NCI-H460 (cell line): ENCODE measurements at regions not wholly inside any gene's neighbourhood (a gene's known extent, or its start where the extent isn't known, plus 50 kb on each side); places are given as distances from the start of the nearest gene placed in this dataset.
"Not testable (repeated sequence)": the region's sequence is repeated elsewhere in the genome, so short reads cannot be mapped to it uniquely, and the experiment has no call there.

ENCODE experiments used
- DNase-seq: peaks from one replicate; pipeline ENCODE4 v3.0.0-alpha.2; 2016; ENCODE audit warnings: low read depth; ENCODE audit errors: extremely low read depth

- no peak for DNase-seq
Observed at GRCh38 chr4:62591756-62592155, 1391.6 kb downstream of the ADGRL3 start.

DNA sequence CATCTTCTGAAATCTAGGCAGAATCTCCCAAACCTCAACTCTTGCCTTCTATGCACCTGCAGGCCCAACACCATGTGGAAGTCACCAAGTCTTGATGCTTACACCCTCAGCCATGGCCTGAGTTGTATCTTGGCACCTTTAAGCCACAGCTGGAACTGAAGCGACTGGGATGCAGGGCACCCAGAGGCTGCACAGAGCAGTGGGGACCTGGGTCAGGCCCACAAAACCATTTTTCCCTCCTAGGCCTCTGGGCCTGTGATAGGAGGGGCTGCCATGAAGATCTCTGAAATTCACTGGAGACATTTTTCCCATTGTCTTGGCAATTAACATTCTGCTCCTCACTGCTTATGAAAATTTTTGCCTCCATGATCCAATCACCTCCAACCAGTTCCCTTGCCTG is 1388.5 kb downstream of the ADGRL3 start:
- no peak for DNase-seq

- no peak for DNase-seq
Observed at GRCh38 chr4:62571494-62571893, 1371.4 kb downstream of the ADGRL3 start.

- DNase-seq = no peak
Observed at GRCh38 chr4:62560858-62561257, 1360.7 kb downstream of the ADGRL3 start.

DNA sequence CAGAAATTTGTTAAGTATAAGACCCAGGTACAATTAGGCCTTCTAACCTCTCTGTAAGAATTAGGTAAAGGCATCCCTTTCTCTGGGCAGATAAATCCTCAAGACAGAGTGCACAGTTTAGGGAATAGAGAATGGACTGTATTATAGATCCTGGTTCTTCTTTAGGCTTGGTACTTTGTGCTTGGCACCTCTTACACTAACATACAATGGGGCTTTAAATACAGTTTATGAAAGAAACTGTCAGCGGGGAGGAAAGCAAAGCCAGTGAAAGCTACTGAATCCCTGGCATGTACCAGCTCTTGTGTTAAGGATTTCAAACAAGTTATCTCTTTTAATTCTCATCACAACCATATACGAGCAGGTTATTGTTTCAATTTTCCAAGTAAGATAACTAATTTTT is 1350.0 kb downstream of the ADGRL3 start:
- no peak for DNase-seq

- no peak for DNase-seq
Observed at GRCh38 chr4:62549601-62550000, 1349.5 kb downstream of the ADGRL3 start.

DNA sequence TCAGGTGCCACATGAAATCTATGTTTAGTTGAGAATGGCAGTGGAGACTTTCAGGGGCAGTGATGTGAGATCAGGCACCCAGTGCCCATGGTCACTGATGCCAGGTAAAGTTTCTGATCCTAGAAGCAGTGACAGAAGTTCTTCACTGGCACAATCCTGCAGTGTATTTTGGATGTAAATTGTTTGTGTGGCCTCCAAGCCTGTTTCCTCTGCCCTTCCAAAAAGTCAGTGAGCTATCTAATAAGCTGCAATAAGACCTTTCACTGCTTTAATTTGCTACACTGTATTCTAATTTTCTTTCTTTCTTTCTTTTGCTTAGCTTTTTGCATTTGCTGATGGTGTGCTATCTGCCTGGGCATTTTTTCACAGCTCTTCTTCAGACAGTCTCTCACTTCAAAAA is 1348.6 kb downstream of the ADGRL3 start:
- no peak for DNase-seq

DNA sequence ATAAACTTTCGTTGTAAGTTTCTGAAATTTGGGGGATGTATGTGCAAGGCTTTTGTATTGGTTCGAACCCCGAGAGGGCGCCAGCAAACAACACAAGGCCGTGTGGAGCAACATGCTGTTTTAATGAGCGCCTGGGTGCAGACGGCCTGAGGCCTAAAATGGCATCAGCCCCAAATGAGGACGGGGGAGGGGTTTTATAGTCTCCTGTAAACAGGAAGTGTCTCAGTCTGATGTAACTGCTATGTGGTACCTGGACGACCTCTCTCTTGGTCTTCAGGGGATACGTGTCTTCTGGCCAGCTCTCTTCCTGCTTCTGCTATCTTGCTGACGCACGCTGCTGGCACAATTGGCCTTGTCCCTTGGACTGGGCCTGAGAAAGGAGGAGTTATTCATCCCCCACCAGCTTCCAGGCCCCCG is 1348.0 kb downstream of the ADGRL3 start:
- no peak for DNase-seq

GRCh38 chr4:62544428-62544827 is 1344.3 kb downstream of the ADGRL3 start:
- no peak for DNase-seq

DNA sequence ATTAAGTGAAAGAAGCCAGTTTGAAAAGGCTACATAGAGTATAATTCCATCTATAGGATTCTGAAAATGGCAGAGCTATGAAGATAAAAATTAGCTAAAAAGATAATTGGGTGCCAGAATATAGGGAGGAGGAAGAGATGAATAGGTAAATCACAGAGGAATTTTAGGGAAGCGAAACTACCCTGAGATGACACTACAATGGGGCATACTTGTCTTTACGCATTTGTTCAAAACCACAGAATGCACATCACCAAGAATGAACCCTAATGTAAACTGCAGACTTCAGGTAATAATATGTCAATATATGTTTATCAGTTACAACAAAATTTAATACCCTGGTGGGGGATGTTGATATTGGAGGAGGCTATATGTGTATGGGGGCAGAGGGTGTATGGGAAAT is 1342.9 kb downstream of the ADGRL3 start:
- no peak for DNase-seq

GRCh38 chr4:62533573-62533972 is 1333.4 kb downstream of the ADGRL3 start:
- DNase-seq = no peak

- no peak for DNase-seq
Observed at GRCh38 chr4:62531731-62532130, 1331.6 kb downstream of the ADGRL3 start.

GRCh38 chr4:62531264-62531663 is 1331.1 kb downstream of the ADGRL3 start:
- no peak for DNase-seq

DNA sequence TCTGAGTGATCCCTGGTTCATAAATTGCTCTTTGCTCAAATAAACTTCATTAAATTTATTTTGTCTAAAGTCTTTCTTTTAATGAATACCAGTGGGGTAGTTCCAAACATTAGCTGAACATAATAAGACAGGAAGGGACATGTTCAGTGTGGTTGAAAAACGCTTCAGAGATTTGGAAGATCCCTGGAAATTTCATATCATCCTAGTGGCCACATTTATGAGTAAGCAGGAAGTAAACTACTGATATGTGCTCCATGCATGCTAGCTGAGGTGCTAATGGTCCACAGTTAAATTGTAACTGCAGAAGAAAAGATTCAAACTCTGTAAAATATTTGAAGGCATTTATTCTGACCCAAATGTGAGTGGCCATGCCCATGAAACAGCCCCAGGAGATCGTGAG is 1328.7 kb downstream of the ADGRL3 start:
- DNase-seq = no peak

DNA sequence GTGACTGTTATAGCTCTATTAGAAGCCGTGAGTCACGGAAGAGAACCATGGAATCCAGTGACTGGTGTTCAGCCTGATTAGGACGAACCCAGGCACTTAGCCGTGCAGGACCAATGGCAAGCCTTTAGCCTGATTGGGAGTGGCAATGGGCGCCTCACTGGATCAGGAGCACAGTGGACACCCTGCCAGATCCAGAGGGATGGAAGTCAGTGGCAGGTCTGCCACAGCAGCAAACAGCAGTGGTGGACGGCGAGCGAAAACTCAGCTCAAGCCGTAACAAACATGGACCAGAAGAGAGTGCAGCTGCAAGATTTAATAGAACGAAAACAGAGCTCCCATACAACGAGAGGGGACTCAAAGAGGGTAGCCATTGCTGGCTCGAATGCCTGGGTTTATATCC is 1326.5 kb downstream of the ADGRL3 start:
- DNase-seq = no peak

DNA sequence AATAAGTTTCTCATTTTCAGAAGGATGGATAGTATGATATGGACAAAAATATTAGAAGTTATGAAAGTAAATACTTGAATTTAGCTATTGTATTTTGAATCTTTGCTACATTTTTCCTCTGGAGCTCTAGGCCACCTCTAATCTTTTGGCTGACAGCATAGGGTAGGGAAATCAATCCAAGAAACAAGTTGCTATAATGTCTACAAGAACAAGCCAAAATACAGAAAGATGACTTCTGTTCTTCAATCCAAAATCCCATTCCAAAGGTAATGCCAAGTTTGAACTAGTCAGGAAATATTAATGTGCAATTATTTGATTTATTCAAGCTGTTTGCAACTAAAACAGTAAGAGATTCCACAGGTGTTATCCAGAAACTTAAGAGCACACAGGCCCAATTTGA is 1323.1 kb downstream of the ADGRL3 start:
- no peak for DNase-seq

DNA sequence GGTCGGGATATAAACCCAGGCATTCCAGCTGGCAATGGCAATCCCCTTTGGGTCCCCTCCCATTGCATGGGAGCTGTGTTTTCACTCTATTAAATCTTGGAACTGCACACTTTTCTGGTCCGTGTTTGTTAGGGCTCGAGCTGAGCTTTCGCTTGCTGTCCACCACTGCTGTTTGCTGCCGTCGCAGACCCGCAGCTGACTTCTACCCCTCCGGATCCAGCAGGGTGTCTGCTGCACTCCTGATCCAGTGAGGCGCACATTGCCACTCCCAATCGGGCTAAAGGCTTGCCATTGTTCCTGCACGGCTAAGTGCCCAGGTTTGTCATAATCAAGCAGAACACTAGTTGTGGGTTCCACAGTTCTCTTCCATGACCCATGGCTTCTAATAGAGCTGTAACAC is 1322.1 kb downstream of the ADGRL3 start:
- DNase-seq = no peak

DNA sequence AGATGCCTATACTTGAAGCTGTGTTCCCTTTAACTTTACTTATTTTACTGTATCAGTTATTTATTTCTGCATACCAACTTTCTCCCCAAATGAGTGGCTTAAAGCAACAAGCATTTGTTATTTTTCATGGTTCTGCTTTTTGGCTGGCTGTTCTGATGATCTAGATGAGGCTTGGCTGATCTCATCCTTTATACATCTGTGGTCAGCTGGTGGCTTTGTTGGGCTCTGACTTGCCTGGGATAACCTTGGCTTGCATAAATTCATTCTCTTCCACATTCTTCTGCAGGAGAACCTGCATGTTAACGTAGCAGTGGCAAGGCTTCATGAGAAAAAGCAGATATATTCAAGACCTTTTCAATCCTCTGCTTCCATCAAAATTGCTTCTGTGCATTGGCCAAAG is 1317.6 kb downstream of the ADGRL3 start:
- no peak for DNase-seq

DNA sequence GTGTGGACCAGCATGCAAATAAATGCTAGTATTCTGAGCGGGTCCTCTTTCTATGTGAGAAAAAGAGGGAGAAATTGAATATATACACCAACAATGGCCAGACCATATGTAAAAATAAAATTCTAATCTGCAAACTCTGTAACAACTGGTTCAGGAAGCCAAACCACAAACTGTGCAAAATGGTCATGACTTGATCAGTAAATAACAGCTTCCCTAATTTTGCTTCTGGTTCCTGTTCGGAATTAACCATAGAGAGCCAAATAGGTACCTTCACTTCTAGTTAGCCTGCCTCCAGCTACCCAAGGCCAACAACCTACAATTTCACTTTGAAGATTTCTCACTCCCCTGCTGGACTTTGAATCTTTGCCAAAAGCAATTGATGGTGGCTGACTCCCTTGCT is 1313.2 kb downstream of the ADGRL3 start:
- no peak for DNase-seq

DNA sequence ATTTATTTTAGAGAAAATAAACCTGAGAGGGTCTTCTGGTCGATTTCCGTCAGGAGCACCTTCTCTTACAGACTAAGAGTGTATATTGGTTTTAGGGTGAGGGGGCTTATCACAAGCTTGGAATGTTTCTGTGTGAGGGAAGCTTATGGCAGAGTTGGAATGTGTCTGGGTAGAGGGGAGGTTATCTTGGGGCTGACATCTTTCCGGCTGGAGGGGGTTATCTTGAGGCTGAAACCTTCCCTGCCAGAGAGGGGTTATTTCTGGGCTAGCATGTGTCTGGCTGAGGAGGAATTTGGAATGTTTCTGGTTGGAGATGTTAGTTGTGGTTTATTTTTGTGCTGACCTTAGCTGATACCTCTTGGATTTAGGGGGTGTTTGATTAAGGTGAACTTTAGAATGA is 1312.1 kb downstream of the ADGRL3 start:
- DNase-seq = no peak

DNA sequence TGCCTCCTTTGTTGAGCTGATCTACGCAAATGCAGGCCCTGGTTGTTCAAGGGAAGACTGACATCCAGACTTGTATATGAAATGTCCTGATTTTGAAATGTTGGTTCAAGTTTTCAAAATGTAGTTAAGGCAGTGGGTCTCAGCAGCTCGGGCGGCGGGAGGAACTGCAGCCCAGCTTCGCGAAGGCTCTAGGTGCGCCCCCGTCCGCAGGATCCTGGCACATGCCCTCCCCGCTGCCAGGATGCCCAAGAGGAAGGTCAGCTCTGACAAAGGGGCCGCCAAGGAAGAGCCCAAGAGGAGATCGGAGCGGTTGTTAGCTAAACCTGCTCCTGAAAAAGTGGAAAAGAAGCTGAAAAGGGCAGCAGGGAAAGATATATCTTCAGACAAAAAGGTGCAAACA is 1310.1 kb downstream of the ADGRL3 start:
- DNase-seq = no peak

- no peak for DNase-seq
Observed at GRCh38 chr4:62500296-62500695, 1300.2 kb downstream of the ADGRL3 start.

DNA sequence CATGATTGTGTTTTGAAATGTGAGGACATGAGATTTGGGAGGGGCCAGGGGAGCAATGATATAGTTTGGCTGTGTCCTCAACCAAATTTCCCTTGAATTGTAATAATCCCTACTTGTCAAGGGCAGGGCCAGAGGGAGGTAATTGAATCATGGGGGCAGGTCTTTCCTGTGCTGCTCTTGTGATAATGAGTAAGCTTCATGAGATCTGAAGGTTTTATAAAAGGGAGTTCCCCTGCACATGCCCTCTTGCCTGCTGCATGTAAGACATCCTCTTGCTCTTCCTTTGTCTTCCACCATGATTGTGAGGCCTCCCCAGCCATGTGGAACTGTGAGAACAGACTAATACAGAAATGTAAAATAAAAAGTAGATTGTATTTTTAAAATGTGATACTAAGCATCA is 1294.9 kb downstream of the ADGRL3 start:
- DNase-seq = no peak

DNA sequence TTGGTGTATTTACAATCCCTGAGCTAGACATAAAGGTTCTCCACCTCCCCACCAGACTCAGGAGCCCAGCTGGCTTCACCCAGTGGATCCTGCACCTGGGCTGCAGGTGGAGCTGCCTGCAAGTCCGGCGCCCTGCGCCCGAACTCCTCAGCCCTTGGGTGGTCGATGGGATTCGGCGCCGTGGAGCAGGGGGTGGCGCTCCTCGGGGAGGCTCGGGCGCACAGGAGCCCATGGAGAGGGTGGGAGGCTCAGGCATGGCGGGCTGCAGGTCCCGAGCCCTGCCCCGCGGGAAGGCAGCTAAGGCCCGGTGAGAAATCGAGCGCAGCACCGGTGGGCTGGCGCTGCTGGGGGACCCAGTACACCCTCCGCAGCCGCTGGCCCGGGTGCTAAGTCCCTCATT is 1291.6 kb downstream of the ADGRL3 start:
- not testable (repeated sequence) for DNase-seq
